A673 (cell line): ENCODE measurements at regions not wholly inside any gene's neighbourhood (a gene's known extent, or its start where the extent isn't known, plus 50 kb on each side); places are given as distances from the start of the nearest gene placed in this dataset.

ENCODE experiments used
- EZH2 ChIP-seq: fragments of 200-600 bp; sonication (generic); IDR thresholded peaks from 2 replicates; pipeline ENCODE4 v1.6.1; 2017; ENCODE audit warnings: borderline replicate concordance, low read depth, mild to moderate bottlenecking, mixed read lengths, antibody characterized with exemption, low read length; ENCODE audit not compliant: poor library complexity, severe bottlenecking
- TF ChIP-seq, protein P1 (sequence below): fragments of 300-800, 200-600 bp; sonication (generic); conservative IDR thresholded peaks from 2 replicates; pipeline ENCODE4 v1.5.1; 2017; ENCODE audit warnings: low read depth, mild to moderate bottlenecking, antibody characterized with exemption, low read length, moderate library complexity, mixed read lengths

GRCh38 chr2:4272261-4272858 is 569.0 kb downstream of the DCDC2C start:
- TF ChIP-seq, protein P1, sequence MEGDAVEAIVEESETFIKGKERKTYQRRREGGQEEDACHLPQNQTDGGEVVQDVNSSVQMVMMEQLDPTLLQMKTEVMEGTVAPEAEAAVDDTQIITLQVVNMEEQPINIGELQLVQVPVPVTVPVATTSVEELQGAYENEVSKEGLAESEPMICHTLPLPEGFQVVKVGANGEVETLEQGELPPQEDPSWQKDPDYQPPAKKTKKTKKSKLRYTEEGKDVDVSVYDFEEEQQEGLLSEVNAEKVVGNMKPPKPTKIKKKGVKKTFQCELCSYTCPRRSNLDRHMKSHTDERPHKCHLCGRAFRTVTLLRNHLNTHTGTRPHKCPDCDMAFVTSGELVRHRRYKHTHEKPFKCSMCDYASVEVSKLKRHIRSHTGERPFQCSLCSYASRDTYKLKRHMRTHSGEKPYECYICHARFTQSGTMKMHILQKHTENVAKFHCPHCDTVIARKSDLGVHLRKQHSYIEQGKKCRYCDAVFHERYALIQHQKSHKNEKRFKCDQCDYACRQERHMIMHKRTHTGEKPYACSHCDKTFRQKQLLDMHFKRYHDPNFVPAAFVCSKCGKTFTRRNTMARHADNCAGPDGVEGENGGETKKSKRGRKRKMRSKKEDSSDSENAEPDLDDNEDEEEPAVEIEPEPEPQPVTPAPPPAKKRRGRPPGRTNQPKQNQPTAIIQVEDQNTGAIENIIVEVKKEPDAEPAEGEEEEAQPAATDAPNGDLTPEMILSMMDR: no peak
- no peak for TF ChIP-seq EZH2
